H1 (cell line): ENCODE measurements at regions not wholly inside any gene's neighbourhood (a gene's known extent, or its start where the extent isn't known, plus 50 kb on each side); places are given as distances from the start of the nearest gene placed in this dataset.

Source experiments
- CTBP2 ChIP-seq: IDR thresholded peaks from 2 replicates; pipeline ENCODE4 v1.7.0; 2011; ENCODE audit warnings: borderline replicate concordance, mild to moderate bottlenecking, moderate library complexity, mixed read lengths, low read length; ENCODE audit not compliant: insufficient read depth, insufficient read length
- POU5F1 ChIP-seq: IDR thresholded peaks from 2 replicates; pipeline ENCODE4 v1.6.1; 2011; ENCODE audit warnings: low read depth, mild to moderate bottlenecking, low read length, moderate library complexity

- TF ChIP-seq CTBP2 (no peak), POU5F1 (no peak)
- TF ChIP-seq, all 59 proteins: peak for 0
Measured at GRCh38 chr2:189298481-189298880, 118.9 kb upstream of the COL5A2 start (continued).
